Neuronal stem cell (in vitro differentiated cells): ENCODE measurements at regions not wholly inside any gene's neighbourhood (a gene's known extent, or its start where the extent isn't known, plus 50 kb on each side); places are given as distances from the start of the nearest gene placed in this dataset.

Source experiments
- DNase-seq: peaks from one replicate; pipeline ENCODE4 v3.0.0-alpha.2; 2013; ENCODE audit warnings: low spot score
- H2AFZ ChIP-seq: one replicate; pipeline ENCODE4 v1.6.1; 2013; ENCODE audit warnings: mild to moderate bottlenecking, low read length, inconsistent platforms
- H2AK5ac ChIP-seq: 2 replicates; pipeline ENCODE4 v1.6.1; 2013; ENCODE audit warnings: low read depth, mild to moderate bottlenecking, inconsistent platforms, low read length, moderate library complexity, mixed read lengths
- H2BK120ac ChIP-seq: 2 replicates; pipeline ENCODE4 v1.6.1; 2013; ENCODE audit warnings: low read depth, mild to moderate bottlenecking, inconsistent platforms, low read length, moderate library complexity, mixed read lengths
- H2BK12ac ChIP-seq: one replicate; pipeline ENCODE4 v1.6.1; 2013; ENCODE audit warnings: low read length, inconsistent platforms
- H2BK15ac ChIP-seq: 2 replicates; pipeline ENCODE4 v1.6.1; 2013; ENCODE audit warnings: mild to moderate bottlenecking, low read length, inconsistent platforms, mixed read lengths
- H2BK5ac ChIP-seq: one replicate; pipeline ENCODE4 v1.6.1; 2013; ENCODE audit warnings: inconsistent platforms, mild to moderate bottlenecking, low read length, moderate library complexity
- H3K14ac ChIP-seq: one replicate; pipeline ENCODE4 v1.6.1; 2013; ENCODE audit warnings: low read length, inconsistent platforms
- H3K18ac ChIP-seq: 2 replicates; pipeline ENCODE4 v1.6.1; 2013; ENCODE audit warnings: low read length, inconsistent platforms
- H3K23ac ChIP-seq: 2 replicates; pipeline ENCODE4 v1.6.1; 2013; ENCODE audit warnings: low read depth, mild to moderate bottlenecking, mixed read lengths, low read length, inconsistent platforms; ENCODE audit not compliant: poor library complexity
- H3K27ac ChIP-seq: replicated peaks from 3 replicates; pipeline ENCODE4 v1.5.1; 2013; ENCODE audit warnings: low read length, inconsistent platforms
- H3K27me3 ChIP-seq, 3 experiments: 2 replicates each; pipeline ENCODE4 v1.6.1; 2013; ENCODE audit warnings: low read length in 3 of 3, mild to moderate bottlenecking in 2 of 3, inconsistent platforms in 1 of 3, low read depth in 1 of 3, mixed read lengths in 1 of 3, moderate library complexity in 1 of 3; ENCODE audit not compliant: control insufficient read depth in 3 of 3, insufficient read depth in 3 of 3
- H3K36me3 ChIP-seq, 2 donors: replicated peaks in 1 of 2; 2 replicates each; pipeline ENCODE4 v1.6.1; 2013; ENCODE audit warnings: low read length in 2 of 2; ENCODE audit not compliant: control insufficient read depth in 2 of 2, insufficient read depth in 2 of 2
- H3K4ac ChIP-seq: 2 replicates; pipeline ENCODE4 v1.6.1; 2013; ENCODE audit warnings: inconsistent platforms, mild to moderate bottlenecking, low read length, moderate library complexity
- H3K4me1 ChIP-seq, 2 donors: 1 replicate in 1 of 2; 2 replicates in 1 of 2; pipeline ENCODE4 v1.6.1; 2013; ENCODE audit warnings: low read length in 2 of 2, low read depth in 1 of 2; ENCODE audit not compliant: control insufficient read depth in 2 of 2, insufficient read depth in 1 of 2
- H3K4me2 ChIP-seq: one replicate; pipeline ENCODE4 v1.6.1; 2013; ENCODE audit warnings: mild to moderate bottlenecking, low read length, inconsistent platforms; ENCODE audit not compliant: insufficient read depth, poor library complexity, severe bottlenecking
- H3K4me3 ChIP-seq, 2 donors: 2 replicates each; pipeline ENCODE4 v1.5.1; 2013; ENCODE audit warnings: low read length in 2 of 2, mild to moderate bottlenecking in 2 of 2, inconsistent platforms in 1 of 2, moderate library complexity in 1 of 2
- H3K79me1 ChIP-seq: one replicate; pipeline ENCODE4 v1.6.1; 2013; ENCODE audit warnings: low read depth, mild to moderate bottlenecking, inconsistent platforms, low read length, moderate library complexity
- H3K9ac ChIP-seq: one replicate; pipeline ENCODE4 v1.6.1; 2013; ENCODE audit warnings: mild to moderate bottlenecking, low read depth, low read length, inconsistent platforms; ENCODE audit not compliant: poor library complexity
- H3K9me3 ChIP-seq, 2 donors: replicated peaks in 1 of 2; 2 replicates each; pipeline versions ENCODE3 to v1.6.1; 2013; ENCODE audit warnings: low read length in 2 of 2, mild to moderate bottlenecking in 2 of 2, inconsistent platforms in 1 of 2, low read depth in 1 of 2, mixed read lengths in 1 of 2, moderate library complexity in 1 of 2; ENCODE audit not compliant: control insufficient read depth in 2 of 2, insufficient read depth in 1 of 2
- H4K8ac ChIP-seq: one replicate; pipeline ENCODE4 v1.6.1; 2013; ENCODE audit warnings: low read depth, mild to moderate bottlenecking, inconsistent platforms, low read length, moderate library complexity
- H4K91ac ChIP-seq: one replicate; pipeline ENCODE4 v1.6.1; 2013; ENCODE audit warnings: low read length, low read depth, mild to moderate bottlenecking, inconsistent platforms; ENCODE audit not compliant: poor library complexity
- WGBS, 2 donors: extraction: QIAGEN DNeasy Blood & Tissue Kit; methylation state at CpG; one replicate each; pipeline ENCODE4 v1.1.7; 2013; ENCODE audit warnings: missing lambda C conversion rate in 2 of 2, mixed read lengths in 1 of 2; ENCODE audit not compliant: insufficient read length in 2 of 2, insufficient replicate concordance in 1 of 2; ENCODE audit errors: extremely low coverage in 2 of 2; 5-methylcytosine and 5-hydroxymethylcytosine counted together

GRCh38 chrX:39335513-39336235 is 534.4 kb downstream of the MID1IP1 start:
- Histone ChIP-seq H4K8ac (no peak overlapping the region), H2AFZ (no peak overlapping the region), H3K36me3 (no peaks in the 10 kb centered on the region), H3K9ac (no peak overlapping the region), H2AK5ac (no peak overlapping the region), H3K9me3 (no peaks in the 10 kb centered on the region), H4K91ac (no peak overlapping the region), H2BK12ac (no peak overlapping the region), H3K18ac (no peak overlapping the region), H3K79me1 (no peaks in the 10 kb centered on the region), H3K14ac (no peak overlapping the region), H3K4me1 (peaks cover 0 to 4% of the 10 kb centered on the region in 2 donors), H3K4ac (no peak overlapping the region), H2BK120ac (no peak overlapping the region), H3K4me3 (no peak overlapping the region), H2BK15ac (no peak overlapping the region), H3K27ac (no peak overlapping the region), H3K4me2 (no peak overlapping the region), H2BK5ac (no peak overlapping the region), H3K23ac (no peak overlapping the region), H3K27me3 (peaks cover 0 to 2% (median 0%) of the 10 kb centered on the region in 3 experiments)
- DNase-seq: no peak
- no CpG with 5 or more reads among the region's 6 CpGs for WGBS, 2 donors

DNA sequence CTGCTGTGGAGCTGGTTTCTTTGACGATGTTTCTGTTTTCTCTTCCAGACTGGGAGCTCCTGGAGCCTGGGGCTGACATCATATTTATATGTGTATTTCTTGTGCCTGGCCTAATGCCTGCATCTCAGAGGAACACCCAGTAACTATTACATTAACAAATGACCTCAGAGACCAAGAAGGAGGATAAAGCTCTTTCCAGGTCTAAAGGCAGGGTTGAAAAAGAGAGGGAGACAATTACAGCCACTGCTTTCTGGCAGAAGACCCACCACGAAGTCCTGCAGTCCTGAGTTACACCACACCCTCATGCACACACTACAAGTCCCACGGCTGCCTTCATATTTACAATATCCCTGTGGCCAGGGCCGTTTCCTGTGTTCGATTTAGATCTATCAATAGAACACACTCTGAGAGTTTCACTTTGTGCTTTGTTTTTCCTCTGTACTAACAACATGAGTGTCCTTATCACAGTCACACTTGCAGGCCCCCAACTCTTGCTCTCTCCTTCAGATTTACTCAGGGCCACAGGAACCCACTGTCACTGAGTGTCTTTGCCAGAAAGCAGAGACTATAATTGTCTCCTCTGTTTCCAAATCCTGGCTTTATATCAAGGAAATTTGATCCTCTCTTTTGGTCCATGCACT is 535.5 kb downstream of the MID1IP1 start:
- H3K27ac ChIP-seq: no peak overlapping the region
- no peak overlapping the region for H3K23ac ChIP-seq
- H2AFZ ChIP-seq: no peak overlapping the region
- no peak overlapping the region for H2BK15ac ChIP-seq
- H3K79me1 ChIP-seq: no peaks in the 10 kb centered on the region
- no peak overlapping the region for H3K18ac ChIP-seq
- WGBS, 2 donors: no CpG with 5 or more reads among the region's 5 CpGs
- H3K14ac ChIP-seq: no peak overlapping the region
- H4K8ac ChIP-seq: no peak overlapping the region
- H3K9me3 ChIP-seq: no peaks in the 10 kb centered on the region
- H4K91ac ChIP-seq: no peak overlapping the region
- H3K4me1 ChIP-seq: peaks cover 0 to 4% of the 10 kb centered on the region in 2 donors
- H3K27me3 ChIP-seq: peaks cover 0 to 2% (median 0%) of the 10 kb centered on the region in 3 experiments
- no peak overlapping the region for H3K4me3 ChIP-seq
- no peak overlapping the region for H2BK12ac ChIP-seq
- H3K36me3 ChIP-seq: no peaks in the 10 kb centered on the region
- no peak for DNase-seq
- H2AK5ac ChIP-seq: no peak overlapping the region
- H2BK5ac ChIP-seq: no peak overlapping the region
- H3K4me2 ChIP-seq: no peak overlapping the region
- H3K4ac ChIP-seq: no peak overlapping the region
- H2BK120ac ChIP-seq: no peak overlapping the region
- no peak overlapping the region for H3K9ac ChIP-seq

DNA sequence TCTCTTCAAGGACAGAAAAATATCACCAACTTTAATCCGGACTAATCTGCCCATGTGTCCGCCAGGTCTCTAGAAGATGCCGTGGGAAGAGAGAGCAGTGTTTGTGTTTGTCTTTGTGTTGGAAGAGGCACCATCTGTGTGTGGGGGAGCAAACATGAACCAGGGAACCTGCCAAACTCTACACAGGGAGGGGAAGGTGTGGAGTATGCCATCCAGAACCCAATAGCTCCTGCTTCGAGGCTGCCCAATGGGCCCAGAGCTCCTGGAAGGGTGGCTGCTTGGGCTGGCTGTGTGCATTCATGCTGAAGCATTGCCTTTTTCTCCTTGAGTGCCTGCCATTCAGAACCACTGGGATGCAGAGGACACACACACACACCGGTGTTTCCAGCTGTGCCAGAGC is 536.2 kb downstream of the MID1IP1 start:
- Histone ChIP-seq H3K27me3 (peaks cover 0 to 2% (median 0%) of the 10 kb centered on the region in 3 experiments), H2AK5ac (no peak overlapping the region), H2BK15ac (no peak overlapping the region), H3K23ac (no peak overlapping the region), H3K4me2 (no peak overlapping the region), H2AFZ (no peak overlapping the region), H3K4ac (no peak overlapping the region), H3K4me1 (peaks cover 0 to 4% of the 10 kb centered on the region in 2 donors), H3K36me3 (no peaks in the 10 kb centered on the region), H2BK5ac (no peak overlapping the region), H4K8ac (no peak overlapping the region), H3K9me3 (no peaks in the 10 kb centered on the region), H3K14ac (no peak overlapping the region), H3K4me3 (no peak overlapping the region), H3K27ac (no peak overlapping the region), H2BK12ac (no peak overlapping the region), H3K79me1 (no peaks in the 10 kb centered on the region), H3K9ac (no peak overlapping the region), H3K18ac (no peak overlapping the region), H4K91ac (no peak overlapping the region), H2BK120ac (no peak overlapping the region)
- no CpG with 5 or more reads among the region's 5 CpGs for WGBS, 2 donors
- DNase-seq: no peak

DNA sequence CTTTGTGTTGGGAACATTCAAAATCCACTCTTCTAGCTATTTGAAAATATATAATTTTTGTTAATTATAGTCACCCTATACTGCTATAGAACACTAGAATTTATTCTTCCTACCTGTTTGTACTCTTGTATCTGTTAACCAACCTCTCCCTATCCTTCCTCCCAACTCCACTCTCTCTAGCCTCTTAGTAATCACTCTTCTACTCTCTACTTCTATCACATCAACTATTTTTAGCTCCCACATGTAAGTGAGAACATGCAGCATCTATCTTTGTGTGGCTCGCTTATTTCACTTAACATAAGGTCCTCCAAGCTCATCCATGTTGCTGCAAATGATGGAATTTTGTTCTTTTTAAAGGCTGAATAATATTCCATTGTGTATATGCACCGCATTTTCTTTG is 537.3 kb downstream of the MID1IP1 start:
- no CpG with 5 or more reads among the region's 2 CpGs for WGBS, 2 donors
- Histone ChIP-seq H3K4ac (no peak overlapping the region), H3K4me3 (no peak overlapping the region), H2BK15ac (no peak overlapping the region), H2BK12ac (no peak overlapping the region), H4K8ac (no peak overlapping the region), H3K27me3 (no peaks in the 10 kb centered on the region), H3K4me1 (peaks cover 0 to 4% of the 10 kb centered on the region in 2 donors), H3K23ac (no peak overlapping the region), H2AK5ac (no peak overlapping the region), H3K9me3 (no peaks in the 10 kb centered on the region), H4K91ac (no peak overlapping the region), H2BK5ac (no peak overlapping the region), H3K9ac (no peak overlapping the region), H3K18ac (no peak overlapping the region), H2BK120ac (no peak overlapping the region), H3K36me3 (no peaks in the 10 kb centered on the region), H2AFZ (no peak overlapping the region), H3K4me2 (no peak overlapping the region), H3K14ac (no peak overlapping the region), H3K79me1 (no peaks in the 10 kb centered on the region), H3K27ac (no peak overlapping the region)
- no peak for DNase-seq
